SK-N-SH treated with all-trans-retinoic acid at 6 μM for 48 hours (cell line): ENCODE measurements at regions not wholly inside any gene's neighbourhood (a gene's known extent, or its start where the extent isn't known, plus 50 kb on each side); places are given as distances from the start of the nearest gene placed in this dataset.

Experiments
- ATAC-seq: fragments of 200-7000 bp; cut with Tn5 transposase; 3 replicates; pipeline ENCODE4 v1.9.1; 2020; ENCODE audit warnings: mild to moderate bottlenecking, moderate library complexity
- ARNTL ChIP-seq: fragments of 450-650 bp; formaldehyde crosslinking; IDR thresholded peaks from 2 replicates; pipeline ENCODE4 v1.5.0; 2020; ENCODE audit warnings: low read depth, mild to moderate bottlenecking, moderate library complexity, borderline replicate concordance
- BACH2 ChIP-seq: fragments of 250-450 bp; sonication (Bioruptor Pico); IDR thresholded peaks from 2 replicates; pipeline ENCODE4 v1.9.0; 2021; ENCODE audit warnings: mild to moderate bottlenecking, borderline replicate concordance
- CSDC2 ChIP-seq: fragments of 250-450 bp; sonication (Bioruptor Pico); IDR thresholded peaks from 2 replicates; pipeline ENCODE4 v1.5.0; 2020; ENCODE audit warnings: mild to moderate bottlenecking, moderate library complexity
- CSRNP3 ChIP-seq: fragments of 250-450 bp; sonication (Bioruptor Pico); IDR thresholded peaks from 2 replicates; pipeline ENCODE4 v1.5.1; 2021; ENCODE audit warnings: mild to moderate bottlenecking, moderate library complexity
- ESRRG ChIP-seq: fragments of 250-450 bp; sonication (Bioruptor Pico); IDR thresholded peaks from 2 replicates; pipeline ENCODE4 v1.6.1; 2021; ENCODE audit warnings: mild to moderate bottlenecking
- GLIS3 ChIP-seq: fragments of 250-450 bp; sonication (Bioruptor Pico); IDR thresholded peaks from 2 replicates; pipeline ENCODE4 v1.5.0; 2020; ENCODE audit warnings: mild to moderate bottlenecking, moderate library complexity
- ISL1 ChIP-seq: fragments of 250-450 bp; sonication (Bioruptor Pico); IDR thresholded peaks from 2 replicates; pipeline ENCODE4 v2.1.2; 2022; ENCODE audit warnings: mild to moderate bottlenecking, moderate library complexity
- OSR1 ChIP-seq: fragments of 250-450 bp; sonication (Bioruptor Pico); IDR thresholded peaks from 2 replicates; pipeline ENCODE4 v1.8.0; 2022; ENCODE audit warnings: moderate library complexity, mild to moderate bottlenecking, inconsistent platforms
- POU6F1 ChIP-seq: fragments of 250-450 bp; sonication (Bioruptor Pico); IDR thresholded peaks from 2 replicates; pipeline ENCODE4 v1.8.0; 2021; ENCODE audit warnings: low read depth, mild to moderate bottlenecking, moderate library complexity, borderline replicate concordance
- PPARA ChIP-seq: fragments of 250-450 bp; sonication (Bioruptor Pico); IDR thresholded peaks from 2 replicates; pipeline ENCODE4 v1.5.0; 2020; ENCODE audit warnings: mild to moderate bottlenecking, borderline replicate concordance
- RARB ChIP-seq: fragments of 250-450 bp; sonication (Bioruptor Pico); IDR thresholded peaks from 2 replicates; pipeline ENCODE4 v1.8.0; 2021; ENCODE audit warnings: mild to moderate bottlenecking, moderate library complexity
- SNAI2 ChIP-seq: fragments of 250-450 bp; sonication (Bioruptor Pico); IDR thresholded peaks from 2 replicates; pipeline ENCODE4 v1.5.0; 2020; ENCODE audit warnings: mild to moderate bottlenecking, moderate library complexity
- TCF4 ChIP-seq: fragments of 250-450 bp; sonication (Bioruptor Pico); IDR thresholded peaks from 2 replicates; pipeline ENCODE4 v1.8.0; 2021; ENCODE audit warnings: mild to moderate bottlenecking, moderate library complexity, borderline replicate concordance
- TOX ChIP-seq: fragments of 250-450 bp; sonication (Bioruptor Pico); IDR thresholded peaks from 2 replicates; pipeline ENCODE4 v1.8.0; 2021; ENCODE audit warnings: mild to moderate bottlenecking, moderate library complexity, borderline replicate concordance
- TSHZ2 ChIP-seq: fragments of 250-450 bp; sonication (Bioruptor Pico); IDR thresholded peaks from 2 replicates; pipeline ENCODE4 v1.5.0; 2020; ENCODE audit warnings: mild to moderate bottlenecking, moderate library complexity
- ZC3H10 ChIP-seq: fragments of 250-450 bp; sonication (Bioruptor Pico); IDR thresholded peaks from 2 replicates; pipeline ENCODE4 v1.5.1; 2021; ENCODE audit warnings: mild to moderate bottlenecking, moderate library complexity
- ZFP3 ChIP-seq: fragments of 250-450 bp; sonication (Bioruptor Pico); IDR thresholded peaks from 2 replicates; pipeline ENCODE4 v1.5.0; 2020; ENCODE audit warnings: mild to moderate bottlenecking, moderate library complexity
- ZNF565 ChIP-seq: fragments of 450-650 bp; formaldehyde crosslinking; conservative IDR thresholded peaks from 2 replicates; pipeline ENCODE4 v1.5.0; 2020; ENCODE audit warnings: low read depth, mild to moderate bottlenecking, moderate library complexity
- ZNF70 ChIP-seq: fragments of 450-650 bp; formaldehyde crosslinking; IDR thresholded peaks from 2 replicates; pipeline ENCODE4 v1.5.0; 2020; ENCODE audit warnings: mild to moderate bottlenecking, moderate library complexity
- ZNF8 ChIP-seq: fragments of 450-650 bp; formaldehyde crosslinking; IDR thresholded peaks from 2 replicates; pipeline ENCODE4 v1.5.0; 2020; ENCODE audit warnings: mild to moderate bottlenecking, moderate library complexity
- TF ChIP-seq, protein P1 (sequence below): fragments of 250-450 bp; sonication (Bioruptor Pico); IDR thresholded peaks from 2 replicates; pipeline ENCODE4 v1.5.1; 2020; ENCODE audit warnings: low read depth, mild to moderate bottlenecking, moderate library complexity
- TF ChIP-seq, protein P2 (sequence below): fragments of 250-450 bp; sonication (Bioruptor Pico); IDR thresholded peaks from 2 replicates; pipeline ENCODE4 v1.8.0; 2020; ENCODE audit warnings: mild to moderate bottlenecking, moderate library complexity, borderline replicate concordance

- ATAC-seq: no peak
- no peak for TF ChIP-seq RARB (CRISPR knock-in tag)
- no peak for TF ChIP-seq BACH2 (CRISPR knock-in tag)
- no peak for TF ChIP-seq SNAI2 (CRISPR knock-in tag)
- no peak for TF ChIP-seq ZNF565 (CRISPR knock-in tag)
- no peak for TF ChIP-seq ESRRG (CRISPR knock-in tag)
- TF ChIP-seq CSDC2 (CRISPR knock-in tag): no peak
- no peak for TF ChIP-seq TOX
- no peak for TF ChIP-seq GLIS3 (CRISPR knock-in tag)
- no peak for TF ChIP-seq TCF4 (CRISPR knock-in tag)
- TF ChIP-seq, all 23 proteins: peak for 0
Observed at GRCh38 chr4:170278460-170278859, 188.7 kb upstream of the AADAT start.

DNA sequence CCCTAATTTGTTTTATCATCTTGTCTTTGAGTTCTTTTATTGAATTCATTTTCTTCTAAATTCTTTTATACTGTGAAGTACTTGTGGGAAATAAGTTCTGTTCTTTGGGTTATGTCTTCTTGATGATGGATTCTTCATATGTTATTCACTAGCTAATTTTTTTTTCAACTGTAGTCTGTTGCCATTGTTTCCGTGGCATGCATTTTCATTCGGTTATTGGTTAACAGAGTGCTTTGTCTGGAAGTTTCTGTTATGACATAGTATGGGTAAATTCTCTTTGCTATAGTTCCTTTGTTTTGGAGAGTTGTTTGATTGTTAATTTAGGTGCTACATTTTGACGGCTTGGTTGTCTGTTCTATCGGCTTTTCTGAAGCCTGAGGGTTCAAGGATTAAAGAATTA is 184.9 kb upstream of the AADAT start:
- ATAC-seq: no peak
- TF ChIP-seq CSDC2 (CRISPR knock-in tag) (no peak), ZNF70 (CRISPR knock-in tag) (no peak), POU6F1 (no peak), OSR1 (no peak), RARB (CRISPR knock-in tag) (no peak), ESRRG (CRISPR knock-in tag) (no peak), TCF4 (CRISPR knock-in tag) (no peak), ZFP3 (CRISPR knock-in tag) (no peak), ISL1 (CRISPR knock-in tag) (no peak), TOX (no peak), ARNTL (CRISPR knock-in tag) (no peak), ZC3H10 (CRISPR knock-in tag) (no peak), ZNF8 (no peak), TSHZ2 (CRISPR knock-in tag) (no peak), GLIS3 (CRISPR knock-in tag) (no peak), PPARA (CRISPR knock-in tag) (no peak), CSRNP3 (CRISPR knock-in tag) (no peak)
- TF ChIP-seq, protein P1, sequence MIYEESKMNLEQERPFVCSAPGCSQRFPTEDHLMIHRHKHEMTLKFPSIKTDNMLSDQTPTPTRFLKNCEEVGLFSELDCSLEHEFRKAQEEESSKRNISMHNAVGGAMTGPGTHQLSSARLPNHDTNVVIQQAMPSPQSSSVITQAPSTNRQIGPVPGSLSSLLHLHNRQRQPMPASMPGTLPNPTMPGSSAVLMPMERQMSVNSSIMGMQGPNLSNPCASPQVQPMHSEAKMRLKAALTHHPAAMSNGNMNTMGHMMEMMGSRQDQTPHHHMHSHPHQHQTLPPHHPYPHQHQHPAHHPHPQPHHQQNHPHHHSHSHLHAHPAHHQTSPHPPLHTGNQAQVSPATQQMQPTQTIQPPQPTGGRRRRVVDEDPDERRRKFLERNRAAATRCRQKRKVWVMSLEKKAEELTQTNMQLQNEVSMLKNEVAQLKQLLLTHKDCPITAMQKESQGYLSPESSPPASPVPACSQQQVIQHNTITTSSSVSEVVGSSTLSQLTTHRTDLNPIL: no peak
- TF ChIP-seq, protein P2, sequence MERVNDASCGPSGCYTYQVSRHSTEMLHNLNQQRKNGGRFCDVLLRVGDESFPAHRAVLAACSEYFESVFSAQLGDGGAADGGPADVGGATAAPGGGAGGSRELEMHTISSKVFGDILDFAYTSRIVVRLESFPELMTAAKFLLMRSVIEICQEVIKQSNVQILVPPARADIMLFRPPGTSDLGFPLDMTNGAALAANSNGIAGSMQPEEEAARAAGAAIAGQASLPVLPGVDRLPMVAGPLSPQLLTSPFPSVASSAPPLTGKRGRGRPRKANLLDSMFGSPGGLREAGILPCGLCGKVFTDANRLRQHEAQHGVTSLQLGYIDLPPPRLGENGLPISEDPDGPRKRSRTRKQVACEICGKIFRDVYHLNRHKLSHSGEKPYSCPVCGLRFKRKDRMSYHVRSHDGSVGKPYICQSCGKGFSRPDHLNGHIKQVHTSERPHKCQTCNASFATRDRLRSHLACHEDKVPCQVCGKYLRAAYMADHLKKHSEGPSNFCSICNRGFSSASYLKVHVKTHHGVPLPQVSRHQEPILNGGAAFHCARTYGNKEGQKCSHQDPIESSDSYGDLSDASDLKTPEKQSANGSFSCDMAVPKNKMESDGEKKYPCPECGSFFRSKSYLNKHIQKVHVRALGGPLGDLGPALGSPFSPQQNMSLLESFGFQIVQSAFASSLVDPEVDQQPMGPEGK (CRISPR knock-in tag): no peak

- no peak for ATAC-seq
- TF ChIP-seq ESRRG (CRISPR knock-in tag) (no peak), SNAI2 (CRISPR knock-in tag) (no peak), TSHZ2 (CRISPR knock-in tag) (no peak), ARNTL (CRISPR knock-in tag) (no peak), ZNF8 (no peak), ISL1 (CRISPR knock-in tag) (no peak), GLIS3 (CRISPR knock-in tag) (no peak), OSR1 (no peak), PPARA (CRISPR knock-in tag) (no peak), ZFP3 (CRISPR knock-in tag) (no peak), ZNF565 (CRISPR knock-in tag) (no peak)
- TF ChIP-seq, protein P1: no peak
Observed at GRCh38 chr4:170272959-170273358, 183.2 kb upstream of the AADAT start.
